NCI-H1930 (cell line): ENCODE measurements at regions not wholly inside any gene's neighbourhood (a gene's known extent, or its start where the extent isn't known, plus 50 kb on each side); places are given as distances from the start of the nearest gene placed in this dataset.
A peak's percentile ranks its signal among the peaks of the same experiment; 100 is the strongest.

ENCODE experiments used
- DNase-seq, 2 experiments: peaks; one replicate each; lab custom pipeline; 2025; lab: John Stamatoyannopoulos, UW

GRCh38 chr6:48057601-48058000 lies 53.4 kb downstream of the PTCHD4 start:
- DNase-seq = no peak

DNA sequence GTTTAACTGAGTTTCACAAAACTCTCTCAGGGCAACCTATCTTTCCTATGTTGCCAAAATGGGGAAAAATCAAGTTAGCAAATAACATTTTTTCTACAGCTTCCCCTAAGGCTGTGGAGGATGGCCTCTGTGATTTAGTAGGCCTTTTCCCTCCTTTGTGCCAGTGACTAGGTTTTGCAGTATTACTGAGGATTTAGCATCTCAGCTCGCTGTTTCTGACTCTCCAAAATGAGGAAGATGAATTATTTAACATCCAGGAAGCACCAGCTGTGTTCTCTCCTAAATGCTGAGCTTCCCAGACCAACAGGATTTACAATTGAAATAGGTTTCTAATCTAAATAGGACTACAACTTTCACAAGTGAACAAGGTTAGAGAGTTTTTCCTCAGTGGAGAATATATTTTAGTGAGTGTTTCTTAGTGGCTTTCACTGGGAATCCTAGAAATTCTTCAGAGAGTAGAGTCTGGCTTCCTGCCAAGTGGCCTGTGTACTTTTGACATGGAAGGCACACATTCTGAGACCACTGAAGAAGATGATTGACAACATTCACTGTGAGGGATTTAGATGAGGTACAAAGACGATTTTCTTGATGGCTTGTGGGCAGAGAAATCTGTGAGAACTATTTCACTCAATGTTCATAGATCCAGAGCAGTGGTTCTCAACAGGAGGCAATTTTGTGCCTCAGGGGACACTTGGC lies 62.4 kb downstream of the PTCHD4 start:
- DNase-seq = peak in 1 of 2 experiments; percentile 14

DNA sequence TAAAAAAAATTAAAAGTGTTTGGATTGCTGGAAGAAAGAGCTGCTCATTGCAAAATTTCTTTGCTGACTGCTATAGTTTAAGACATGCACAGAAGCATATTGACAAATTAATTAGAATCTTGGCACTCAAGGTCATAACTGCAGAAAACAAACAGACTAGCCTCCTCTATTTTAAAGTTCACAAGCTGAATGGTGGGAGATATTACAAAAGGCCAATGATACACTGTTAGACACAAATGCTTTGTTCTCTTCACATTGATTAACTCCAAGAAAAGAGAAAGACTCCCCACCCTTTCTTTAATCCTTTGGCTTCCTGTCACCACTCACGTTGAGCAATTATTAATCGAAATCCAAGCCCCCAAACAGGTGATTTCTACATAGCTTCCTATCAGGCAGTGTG lies 69.1 kb downstream of the PTCHD4 start:
- no peak for DNase-seq

GRCh38 chr6:48037946-48038345 lies 73.1 kb downstream of the PTCHD4 start:
- no peak for DNase-seq

DNA sequence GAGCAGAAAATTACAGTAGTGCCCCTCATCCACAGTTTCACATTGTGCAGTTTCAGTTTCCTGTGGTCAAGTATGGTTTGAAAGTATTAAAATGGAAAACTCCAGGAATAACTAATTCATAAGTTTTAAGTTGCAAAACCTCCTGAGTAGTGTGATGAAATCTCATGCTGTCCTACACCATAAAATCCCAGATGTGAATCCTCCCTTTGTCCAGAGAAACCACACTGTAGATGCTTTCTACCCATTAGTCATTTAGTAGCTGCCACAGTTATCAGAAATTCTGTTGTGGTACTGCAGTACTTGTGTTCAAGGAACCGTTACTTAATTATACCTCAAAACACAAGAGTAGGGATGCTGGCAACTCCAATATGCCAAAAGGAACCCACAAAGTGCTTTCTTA lies 74.7 kb downstream of the PTCHD4 start:
- DNase-seq = no peak

GRCh38 chr6:48032151-48032550 lies 78.8 kb downstream of the PTCHD4 start:
- DNase-seq = no peak

- DNase-seq = no peak
Observed at GRCh38 chr6:48031711-48032110, 79.3 kb downstream of the PTCHD4 start.

- DNase-seq = no peak
Observed at GRCh38 chr6:48027704-48028435, 83.1 kb downstream of the PTCHD4 start.

DNA sequence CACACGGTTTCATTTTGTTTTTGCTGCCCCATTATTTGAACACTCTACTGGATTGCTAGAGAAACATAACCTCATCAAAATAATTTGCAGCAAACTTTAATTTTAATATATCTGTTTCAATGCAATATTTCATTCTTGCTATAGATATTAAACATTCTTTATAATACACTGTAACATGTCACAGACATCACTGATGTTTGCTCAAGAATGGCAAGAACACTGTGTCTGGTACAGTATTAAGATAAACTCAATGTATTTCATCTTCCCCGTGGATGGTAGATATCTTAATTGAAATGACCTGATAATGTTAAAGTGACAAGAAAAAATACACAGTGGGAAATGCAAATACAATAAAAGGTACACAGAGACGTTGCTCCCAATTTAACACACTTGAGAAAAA lies 86.0 kb downstream of the PTCHD4 start:
- DNase-seq = no peak

DNA sequence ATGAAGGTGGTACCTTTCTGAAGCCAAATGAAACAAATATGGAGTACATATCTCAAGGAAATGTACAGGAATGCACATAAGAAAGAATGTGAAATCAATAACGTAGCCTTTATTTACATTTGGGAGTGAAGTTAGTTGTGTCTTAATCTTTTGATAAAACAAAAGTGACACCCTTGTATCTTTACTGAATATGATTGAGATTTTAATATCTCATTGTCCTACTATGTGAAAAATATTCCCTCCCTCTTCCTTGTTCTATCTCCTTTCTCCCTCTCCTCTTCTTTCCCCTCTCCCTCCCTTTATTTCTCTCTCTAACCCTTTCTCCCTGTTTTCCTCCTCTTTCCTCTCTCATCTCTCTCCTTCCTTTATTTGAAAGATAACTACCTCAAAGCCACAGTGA lies 89.1 kb downstream of the PTCHD4 start:
- DNase-seq = no peak

DNA sequence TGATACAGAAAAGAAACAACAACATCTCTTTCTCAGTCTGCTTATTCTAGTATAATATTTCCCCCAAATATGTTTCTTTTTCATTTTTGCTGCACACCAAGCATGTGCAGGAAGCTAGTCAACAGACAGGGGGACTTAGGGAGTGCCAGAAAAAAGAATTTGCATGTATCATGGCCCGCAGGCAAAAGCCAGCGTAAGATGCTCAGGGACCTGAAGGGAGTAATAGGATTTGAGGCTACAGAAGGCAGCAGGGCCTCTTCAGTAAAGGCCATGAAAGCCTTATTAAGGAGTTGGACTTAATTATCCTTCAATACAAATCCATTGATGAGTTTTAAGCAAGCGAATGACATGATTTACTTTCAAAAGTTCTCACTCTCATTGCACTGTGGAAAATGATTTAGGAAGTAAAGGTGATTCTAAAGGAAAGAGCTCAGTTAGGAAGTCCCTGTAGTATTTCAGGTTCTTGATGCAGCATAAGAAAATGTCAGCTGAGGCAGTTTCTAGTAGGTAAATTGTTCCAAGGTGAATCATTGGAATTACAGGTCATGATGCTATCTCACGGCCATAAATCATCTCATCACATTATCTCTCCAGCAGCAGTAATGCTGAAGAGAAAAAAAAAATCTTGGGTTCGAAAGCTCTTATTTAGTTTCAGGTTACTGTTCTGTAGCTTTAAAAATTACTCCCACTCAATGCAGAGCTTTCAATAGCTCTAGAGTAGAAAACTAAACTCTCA lies 94.8 kb downstream of the PTCHD4 start:
- DNase-seq = no peak

GRCh38 chr6:47992809-47993208 lies 118.2 kb downstream of the PTCHD4 start:
- DNase-seq = no peak

- no peak for DNase-seq
Observed at GRCh38 chr6:47983491-47983890, 127.5 kb downstream of the PTCHD4 start.

DNA sequence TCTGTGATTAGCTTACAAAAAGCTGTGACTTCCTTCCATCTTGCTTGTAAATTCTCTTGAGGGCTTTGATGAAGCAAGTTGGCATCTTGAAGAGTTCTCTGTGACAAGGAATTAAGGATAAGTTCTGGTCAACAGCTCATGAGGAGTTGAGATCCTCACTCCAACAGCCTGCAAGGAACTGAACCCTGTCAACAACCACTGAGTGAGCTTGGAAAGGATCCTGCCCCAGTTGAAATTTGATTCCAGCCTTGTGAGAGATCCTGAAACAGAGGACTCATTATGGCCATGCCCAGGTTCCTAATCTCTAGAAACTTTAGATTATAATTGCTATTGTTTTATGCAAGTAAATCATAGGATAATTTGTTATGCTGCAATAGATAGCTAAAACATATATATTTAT lies 133.7 kb downstream of the PTCHD4 start:
- no peak for DNase-seq

GRCh38 chr6:47974106-47974505 lies 136.9 kb downstream of the PTCHD4 start:
- no peak for DNase-seq

GRCh38 chr6:47970826-47971225 lies 140.2 kb downstream of the PTCHD4 start:
- DNase-seq = no peak

- no peak for DNase-seq
Observed at GRCh38 chr6:47967843-47968242, 143.2 kb downstream of the PTCHD4 start.

DNA sequence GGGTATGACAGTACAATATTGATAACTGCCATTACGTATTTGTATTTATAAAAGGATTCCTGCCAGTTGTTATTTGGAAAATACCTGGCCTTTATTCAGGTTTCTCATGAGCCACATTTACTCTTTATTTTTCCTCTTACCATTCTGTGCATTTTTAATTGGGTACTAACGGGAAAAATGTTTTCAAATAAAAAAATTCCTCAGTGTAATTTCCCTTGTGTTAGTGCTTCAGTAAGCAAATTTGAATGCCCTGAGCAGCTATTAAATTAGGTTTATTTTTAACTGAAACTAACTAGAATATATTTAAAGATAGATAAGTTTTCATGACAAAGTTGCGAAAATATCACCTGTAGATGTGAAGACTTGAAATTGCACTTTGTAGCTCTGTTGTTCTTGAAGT lies 146.0 kb downstream of the PTCHD4 start:
- no peak for DNase-seq

- DNase-seq = no peak
Observed at GRCh38 chr6:47952640-47953039, 158.4 kb downstream of the PTCHD4 start.

- DNase-seq = no peak
Observed at GRCh38 chr6:47944846-47945245, 163.0 kb downstream of the OPN5 start.

GRCh38 chr6:47938405-47938804 lies 156.6 kb downstream of the OPN5 start:
- no peak for DNase-seq

DNA sequence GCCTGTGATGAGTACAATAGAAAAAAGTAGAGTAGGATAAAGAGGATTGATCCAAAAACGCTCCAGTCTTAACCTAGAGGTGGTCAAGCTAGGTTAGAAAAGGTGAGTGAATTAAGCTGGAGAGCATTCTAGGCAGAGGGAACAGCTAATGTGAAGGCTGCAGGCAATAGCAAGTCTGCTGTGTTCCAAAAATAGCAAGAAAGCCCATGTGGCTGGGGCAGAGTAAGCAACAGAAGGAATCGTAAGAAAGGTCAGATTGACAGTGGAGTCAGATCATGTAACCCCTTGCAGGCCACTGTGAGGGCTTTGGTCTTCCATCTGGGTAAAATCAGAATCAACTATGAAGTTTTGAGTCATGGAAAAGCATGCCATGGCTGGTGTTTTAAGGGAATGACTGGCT lies 155.0 kb downstream of the OPN5 start:
- no peak for DNase-seq

DNA sequence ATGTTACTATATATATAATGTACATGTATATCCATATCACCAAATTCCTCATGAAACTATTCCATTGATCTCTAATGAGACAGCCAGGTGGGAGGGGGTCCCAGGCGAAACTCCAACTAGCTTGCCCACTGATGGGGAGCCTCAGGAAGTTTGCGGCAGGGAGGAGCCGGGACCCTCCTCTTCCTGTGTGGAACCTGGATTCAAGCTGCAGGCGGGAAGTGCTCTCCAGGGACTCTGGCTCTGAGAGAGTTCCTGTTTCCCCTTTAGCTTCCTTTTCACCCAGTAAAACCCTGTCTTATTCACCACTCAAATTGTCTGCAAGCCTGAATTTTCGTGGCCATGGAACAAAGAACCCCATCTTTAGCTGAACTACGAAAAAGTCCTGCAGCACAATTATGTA lies 152.2 kb downstream of the OPN5 start:
- no peak for DNase-seq
